Upper lobe of left lung (tissue), 4 donors: ENCODE measurements at regions not wholly inside any gene's neighbourhood (a gene's known extent, or its start where the extent isn't known, plus 50 kb on each side); places are given as distances from the start of the nearest gene placed in this dataset.

Experiments
- POLR2A ChIP-seq, 4 donors: fragments of 450-650 bp; IDR thresholded peaks; one replicate each; pipeline ENCODE4 v1.5.1; 2016 to 2017; ENCODE audit warnings: antibody characterized with exemption in 4 of 4, mild to moderate bottlenecking in 2 of 4
- POLR2AphosphoS5 ChIP-seq, 2 donors: sonication (generic); formaldehyde crosslinking; IDR thresholded peaks; one replicate each; pipeline ENCODE4 v1.5.1; 2017; ENCODE audit warnings: antibody characterized with exemption in 2 of 2
- TF ChIP-seq, protein P1 (sequence below), 6 experiments: fragments of 450-650 bp in 4 of 6; fragments of 200-600 bp in 2 of 6; sonication (generic) in 2 of 6; IDR thresholded peaks; one replicate each; pipeline ENCODE4 v1.5.1; 2016 to 2019; ENCODE audit warnings: antibody characterized with exemption in 6 of 6

DNA sequence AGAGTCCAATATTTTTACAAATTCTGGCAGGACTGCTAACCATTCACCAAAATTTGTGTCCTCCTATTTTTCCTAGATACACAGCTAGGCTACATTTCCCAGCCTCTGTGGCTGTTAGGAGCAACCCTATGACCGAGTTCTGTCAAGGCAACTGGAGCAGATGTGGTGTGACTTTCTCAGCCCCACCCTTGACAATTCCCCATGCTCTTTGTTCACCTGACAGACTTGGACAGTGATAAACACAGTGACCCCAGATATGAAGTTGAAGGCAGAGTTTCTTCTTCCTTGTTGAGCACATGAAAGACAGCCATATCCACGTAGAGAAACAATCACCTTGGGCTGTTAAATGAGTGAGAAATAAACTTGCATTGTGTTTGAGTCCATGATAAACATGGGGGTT lies 1162.1 kb downstream of the SORCS3 start:
- TF ChIP-seq POLR2AphosphoS5 (IDR thresholded peaks at IDR 0.05) (no peak), POLR2A (IDR thresholded peaks at IDR 0.05) (no peak)
- TF ChIP-seq, protein P1, sequence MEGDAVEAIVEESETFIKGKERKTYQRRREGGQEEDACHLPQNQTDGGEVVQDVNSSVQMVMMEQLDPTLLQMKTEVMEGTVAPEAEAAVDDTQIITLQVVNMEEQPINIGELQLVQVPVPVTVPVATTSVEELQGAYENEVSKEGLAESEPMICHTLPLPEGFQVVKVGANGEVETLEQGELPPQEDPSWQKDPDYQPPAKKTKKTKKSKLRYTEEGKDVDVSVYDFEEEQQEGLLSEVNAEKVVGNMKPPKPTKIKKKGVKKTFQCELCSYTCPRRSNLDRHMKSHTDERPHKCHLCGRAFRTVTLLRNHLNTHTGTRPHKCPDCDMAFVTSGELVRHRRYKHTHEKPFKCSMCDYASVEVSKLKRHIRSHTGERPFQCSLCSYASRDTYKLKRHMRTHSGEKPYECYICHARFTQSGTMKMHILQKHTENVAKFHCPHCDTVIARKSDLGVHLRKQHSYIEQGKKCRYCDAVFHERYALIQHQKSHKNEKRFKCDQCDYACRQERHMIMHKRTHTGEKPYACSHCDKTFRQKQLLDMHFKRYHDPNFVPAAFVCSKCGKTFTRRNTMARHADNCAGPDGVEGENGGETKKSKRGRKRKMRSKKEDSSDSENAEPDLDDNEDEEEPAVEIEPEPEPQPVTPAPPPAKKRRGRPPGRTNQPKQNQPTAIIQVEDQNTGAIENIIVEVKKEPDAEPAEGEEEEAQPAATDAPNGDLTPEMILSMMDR (IDR thresholded peaks at IDR 0.05), result no peak
